ENCODE measurements at regions not wholly inside any gene's neighbourhood (a gene's known extent, or its start where the extent isn't known, plus 50 kb on each side); places are given as distances from the start of the nearest gene placed in this dataset.

- Histone ChIP-seq H2BK20ac (ENCODE audit: low read depth, low read length, poor library complexity, severe bottlenecking) (no peak overlapping the region), H3K9me3 (ENCODE audit: control insufficient read depth, low read depth, low read length) (no peaks in the 10 kb centered on the region), H3K79me1 (ENCODE audit: insufficient read depth, low read depth, low read length, poor library complexity, severe bottlenecking) (no peaks in the 10 kb centered on the region), H3K4me2 (ENCODE audit: insufficient read depth, insufficient read length, low read length) (no peak overlapping the region), H4K20me1 (ENCODE audit: control insufficient read depth, insufficient read depth, insufficient read length) (no peaks in the 10 kb centered on the region), H3K23me2 (ENCODE audit: insufficient read length, low read depth, low read length, poor library complexity, severe bottlenecking) (no peaks in the 10 kb centered on the region), H3K79me2 (ENCODE audit: insufficient read depth, low read length) (no peaks in the 10 kb centered on the region; the same call in 1 of the 2 replicates), H3T11ph (ENCODE audit: low read length) (no peak overlapping the region), H3K4me1 (ENCODE audit: insufficient read depth, low read length) (peaks cover 5% of the 10 kb centered on the region; the same call in 1 of the 2 replicates), H4K5ac (ENCODE audit: insufficient read length, low read depth, low read length) (no peak overlapping the region), H2AK5ac (ENCODE audit: insufficient read length, low read length) (no peak overlapping the region), H2BK120ac (ENCODE audit: low read depth, low read length, poor library complexity, severe bottlenecking) (no peak overlapping the region), H2AFZ (ENCODE audit: low read length) (no peak overlapping the region), H3K56ac (ENCODE audit: insufficient read length, low read depth, low read length) (no peak overlapping the region), H3K4ac (ENCODE audit: low read depth, low read length) (no peak overlapping the region), H4K8ac (replicated peaks; ENCODE audit: insufficient read length, low read depth, low read length) (no peak overlapping the region), H4K91ac (ENCODE audit: insufficient read length, low read depth, low read length) (no peak overlapping the region), H3K14ac (ENCODE audit: insufficient read depth, low read length) (no peak overlapping the region), H2BK15ac (ENCODE audit: low read depth, low read length) (no peak overlapping the region), H3K27ac (ENCODE audit: insufficient read length, low read depth, low read length) (no peak overlapping the region), H2BK5ac (ENCODE audit: insufficient read length, low read length) (no peak overlapping the region), H3K18ac (ENCODE audit: insufficient read length, low read depth, low read length) (no peak overlapping the region), H3K23ac (ENCODE audit: insufficient read length, low read depth, low read length) (no peak overlapping the region), H3K27me3 (ENCODE audit: insufficient read depth, low read length) (no peaks in the 10 kb centered on the region), H3K9ac (ENCODE audit: extremely low read depth, insufficient read length, low read length) (no peak overlapping the region), H2BK12ac (ENCODE audit: insufficient read length, low read depth, low read length) (no peak overlapping the region)
- Mint-ChIP-seq H3K27me3 (ENCODE audit: low read depth) (peaks cover 3% of the 10 kb centered on the region; the same call in 1 of the 2 replicates), H3K4me1 (peaks cover 26 to 30% of the 10 kb centered on the region in 2 experiments), H3K27ac (peak overlapping the region in 2 of 3 experiments; percentile 9 to 49; a peak in 4 of 7 replicates), H3K36me3 (ENCODE audit: insufficient read depth in 1 of 3, low read depth in 3 of 3) (peaks cover 4 to 14% (median 6%) of the 10 kb centered on the region in 3 experiments; a peak in 5 of 7 replicates), H3K4me3 (no peak overlapping the region), H3K9me3 (peaks cover 3 to 19% of the 10 kb centered on the region in 2 experiments; a peak in 4 of 5 replicates)
- no peak for TF ChIP-seq CTCF (conservative IDR thresholded peaks at IDR 0.05)
- DNase-seq = no peak
- no CpG with 5 or more reads among the region's 4 CpGs for WGBS (ENCODE audit: extremely low coverage, insufficient read length, low lambda C conversion rate)
Measured at GRCh38 chr6:14798594-14798982, 447.3 kb upstream of the JARID2 start.
